ENCODE measurements at regions not wholly inside any gene's neighbourhood (a gene's known extent, or its start where the extent isn't known, plus 50 kb on each side); places are given as distances from the start of the nearest gene placed in this dataset.
"Not testable (repeated sequence)": the region's sequence is repeated elsewhere in the genome, so short reads cannot be mapped to it uniquely, and the experiment has no call there.

GRCh38 chr11:116373104-116373944 lies 399.5 kb downstream of the BUD13 start:
- no peak for DNase-seq (ENCODE audit: low read depth)

- DNase-seq (ENCODE audit: low read depth), result no peak
Measured at GRCh38 chr11:116371146-116371545, 401.6 kb downstream of the BUD13 start.

- DNase-seq (ENCODE audit: low read depth), result no peak
Measured at GRCh38 chr11:116368784-116369183, 404.0 kb downstream of the BUD13 start.

- no peak for DNase-seq (ENCODE audit: low read depth)
Measured at GRCh38 chr11:116366980-116367645, 405.7 kb downstream of the BUD13 start.

- DNase-seq (ENCODE audit: low read depth), result no peak
Measured at GRCh38 chr11:116366451-116366850, 406.3 kb downstream of the BUD13 start.

GRCh38 chr11:116364925-116365324 lies 407.9 kb downstream of the BUD13 start:
- DNase-seq (ENCODE audit: low read depth), result not testable (repeated sequence)

- DNase-seq (ENCODE audit: low read depth), result no peak
Measured at GRCh38 chr11:116364348-116364747, 408.4 kb downstream of the BUD13 start.

GRCh38 chr11:116360221-116360941 lies 412.4 kb downstream of the BUD13 start:
- no peak for DNase-seq (ENCODE audit: low read depth)

- DNase-seq (ENCODE audit: low read depth), result no peak
Measured at GRCh38 chr11:116357784-116358544, 414.8 kb downstream of the BUD13 start.

- no peak for DNase-seq (ENCODE audit: low read depth)
Measured at GRCh38 chr11:116356451-116356850, 416.3 kb downstream of the BUD13 start.

GRCh38 chr11:116355104-116355503 lies 417.7 kb downstream of the BUD13 start:
- DNase-seq (ENCODE audit: low read depth), result no peak

- no peak for DNase-seq (ENCODE audit: low read depth)
Measured at GRCh38 chr11:116353589-116353988, 419.2 kb downstream of the BUD13 start.

GRCh38 chr11:116352881-116353280 lies 419.9 kb downstream of the BUD13 start:
- no peak for DNase-seq (ENCODE audit: low read depth)

- no peak for DNase-seq (ENCODE audit: low read depth)
Measured at GRCh38 chr11:116348226-116348625, 424.6 kb downstream of the BUD13 start.

GRCh38 chr11:116345575-116345974 lies 427.2 kb downstream of the BUD13 start:
- no peak for DNase-seq (ENCODE audit: low read depth)

GRCh38 chr11:116344601-116345000 lies 428.2 kb downstream of the BUD13 start:
- no peak for DNase-seq (ENCODE audit: low read depth)

- DNase-seq (ENCODE audit: low read depth), result no peak
Measured at GRCh38 chr11:116343270-116343669, 429.5 kb downstream of the BUD13 start.

GRCh38 chr11:116342148-116342547 lies 430.6 kb downstream of the BUD13 start:
- DNase-seq (ENCODE audit: low read depth), result no peak

GRCh38 chr11:116339306-116340098 lies 433.3 kb downstream of the BUD13 start:
- DNase-seq (ENCODE audit: low read depth), result no peak

- not testable (repeated sequence) for DNase-seq (ENCODE audit: low read depth)
Measured at GRCh38 chr11:116338500-116338899, 434.3 kb downstream of the BUD13 start.

- DNase-seq (ENCODE audit: low read depth), result no peak
Measured at GRCh38 chr11:116336540-116336939, 436.2 kb downstream of the BUD13 start.
